ENCODE measurements at regions not wholly inside any gene's neighbourhood (a gene's known extent, or its start where the extent isn't known, plus 50 kb on each side); places are given as distances from the start of the nearest gene placed in this dataset.

DNA sequence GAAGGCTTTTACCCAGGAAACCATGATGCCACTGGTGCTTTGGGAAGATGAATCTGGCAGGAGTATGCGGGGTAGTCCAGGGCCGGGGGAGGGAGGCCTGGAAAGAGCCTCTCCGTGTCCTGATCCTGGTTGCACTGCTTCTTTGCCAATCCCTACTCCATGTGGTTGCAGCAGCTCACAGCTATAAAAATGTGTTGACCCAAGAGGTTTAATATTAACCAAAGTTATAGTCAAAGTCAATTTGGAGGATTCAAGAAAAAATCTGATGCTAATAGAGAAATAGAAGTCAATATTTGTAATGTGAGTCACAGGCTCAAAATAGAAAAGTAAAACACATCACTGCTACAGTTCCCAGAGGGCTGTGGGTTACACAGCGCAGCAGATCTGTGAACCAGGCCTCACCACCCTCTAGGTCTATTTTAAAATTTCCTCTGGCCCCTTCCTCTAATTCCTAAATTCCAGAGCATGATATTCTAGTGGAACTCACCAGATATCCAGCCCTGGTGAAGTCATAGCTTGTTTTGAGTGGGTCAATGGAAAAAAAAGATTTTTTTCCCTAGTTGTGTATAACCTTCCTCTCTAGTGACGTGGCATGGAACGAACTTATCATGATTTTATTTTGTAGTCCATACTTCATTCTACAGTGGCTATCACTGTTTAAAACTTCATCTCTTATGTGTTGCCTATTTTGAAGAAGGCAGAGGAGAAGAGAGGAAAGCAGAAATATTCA lies 63.2 kb upstream of the BMP2 start:
- 13% methylated on average over 6 of the region's 6 CpGs for WGBS (ENCODE audit: insufficient coverage, insufficient replicate concordance, low lambda C conversion rate, missing lambda C conversion rate)
- Histone ChIP-seq H2AFZ (ENCODE audit: control insufficient read depth, low read depth, low read length) (no peak overlapping the region), H3K9ac (ENCODE audit: control insufficient read depth, insufficient read depth, low read length) (no peak overlapping the region), H3K4me1 (ENCODE audit: control insufficient read depth, insufficient read depth, low read length) (no peaks in the 10 kb centered on the region), H3K27me3 (replicated peaks in 1 of 2; ENCODE audit: control insufficient read depth in 2 of 2, insufficient read depth in 2 of 2, low read length in 1 of 2) (no peaks in the 10 kb centered on the region), H3K4me3 (no peak overlapping the region), H3K4me2 (ENCODE audit: control insufficient read depth, insufficient read depth) (no peak overlapping the region), H3K9me3 (replicated peaks; ENCODE audit: control insufficient read depth, insufficient read depth, low read length) (no peaks in the 10 kb centered on the region), H4K20me1 (ENCODE audit: control insufficient read depth, insufficient read depth) (no peaks in the 10 kb centered on the region), H3K79me2 (ENCODE audit: control insufficient read depth, insufficient read depth, low read length) (no peaks in the 10 kb centered on the region), H3K36me3 (ENCODE audit: control insufficient read depth in 2 of 2, insufficient read depth in 2 of 2, low read length in 1 of 2) (no peaks in the 10 kb centered on the region), H3K27ac (ENCODE audit: control insufficient read depth, insufficient read depth) (no peak overlapping the region)
- CTCF ChIA-PET = interaction anchor here (0.9 to 1.5 kb wide), 5 partner anchors 23 to 122 kb away, joined by 3 to 7 read pairs (median 5); no protein-coding TSS in a partner anchor
- TF ChIP-seq SMARCA5 (IDR thresholded peaks at IDR 0.05) = no peak
- no peak for TF ChIP-seq MXI1 (IDR thresholded peaks at IDR 0.05; ENCODE audit: low read depth, low read length)
- 0 out of 2 replicates have a peak, but pooled peaks have one; percentile 3 for TF ChIP-seq NR2C1 (IDR thresholded peaks at IDR 0.05)
- no peak for TF ChIP-seq SUZ12 (IDR thresholded peaks at IDR 0.05; ENCODE audit: unreplicated experiment)
- peak; percentile 40; the same call in 1 of the 2 replicates for TF ChIP-seq ATF7 (IDR thresholded peaks at IDR 0.05; ENCODE audit: low read depth)
- no peak for TF ChIP-seq RB1 (IDR thresholded peaks at IDR 0.05; ENCODE audit: borderline replicate concordance)
- peak; percentile 56 for TF ChIP-seq MEF2B (IDR thresholded peaks at IDR 0.05; ENCODE audit: partially characterized antibody, poor library complexity, severe bottlenecking)
- peak; percentile 78 for TF ChIP-seq ZNF687 (IDR thresholded peaks at IDR 0.05)
- no peak for TF ChIP-seq RAD21 (IDR thresholded peaks at IDR 0.05; ENCODE audit: insufficient read depth, low read depth, low read length)
- TF ChIP-seq IKZF2 (IDR thresholded peaks at IDR 0.05) = 0 out of 4 replicates have a peak, but pooled peaks have one; percentile 11 to 13
- peak; percentile 27; the same call in 1 of the 2 replicates for TF ChIP-seq MTA2 (IDR thresholded peaks at IDR 0.05; ENCODE audit: low read depth)
- TF ChIP-seq IKZF1 (conservative IDR thresholded peaks at IDR 0.05) = peak; percentile 35; the same call in 1 of the 2 replicates
- intact Hi-C loops (cut with micrococcal nuclease; ENCODE audit: unreplicated experiment) = no loop called here
- no TSS peak for BruUV-seq (replicated peaks)
- RAD21 ChIA-PET (ENCODE audit: unreplicated experiment) = interaction anchor here (0.9 to 1.4 kb wide), 6 partner anchors 12 to 69 kb away, joined by 3 read pairs; no protein-coding TSS in a partner anchor
- POLR2A ChIA-PET = interaction anchor here (1.4 kb wide), 1 partner anchor 11 kb away, joined by 4 read pairs; no protein-coding TSS in a partner anchor
- ATAC-seq = peak; percentile 64
- DNase-seq (ENCODE audit: low read depth, low spot score) = no peak
- in situ Hi-C loops (cut with MboI) = no loop called here
- no peak for FAIRE-seq
- SMC1A ChIA-PET (ENCODE audit: uncharacterized antibody, unreplicated experiment) = interaction anchor here (0.6 to 5.5 kb wide), 16 partner anchors 12 to 217 kb away, joined by 3 to 32 read pairs (median 4); no protein-coding TSS in a partner anchor

All from GM12878 (cell line).